NCI-H1417 (cell line): ENCODE measurements at regions not wholly inside any gene's neighbourhood (a gene's known extent, or its start where the extent isn't known, plus 50 kb on each side); places are given as distances from the start of the nearest gene placed in this dataset.

Experiments used
- DNase-seq, 3 experiments: peaks; one replicate each; lab custom pipeline; 2025; lab: John Stamatoyannopoulos, UW

DNA sequence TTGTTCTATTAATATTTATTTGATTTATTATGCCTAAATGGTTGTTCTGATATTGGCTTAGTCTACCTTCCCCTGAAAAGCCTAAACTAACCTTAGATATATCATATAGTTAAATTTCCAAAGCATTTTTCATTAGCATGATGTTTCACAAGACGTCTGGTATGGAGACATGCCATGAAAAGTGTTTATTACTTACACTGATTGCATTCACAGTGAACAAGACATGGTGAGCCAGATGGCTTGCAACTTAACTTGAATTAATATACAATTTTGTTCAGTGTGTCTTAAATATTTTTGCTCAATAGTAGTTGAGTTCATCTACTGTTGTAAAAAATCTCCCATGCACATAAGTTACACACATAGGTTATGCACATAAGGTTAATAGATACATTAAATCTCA, 758.4 kb downstream of the NSUN3 start:
- DNase-seq = no peak

DNA sequence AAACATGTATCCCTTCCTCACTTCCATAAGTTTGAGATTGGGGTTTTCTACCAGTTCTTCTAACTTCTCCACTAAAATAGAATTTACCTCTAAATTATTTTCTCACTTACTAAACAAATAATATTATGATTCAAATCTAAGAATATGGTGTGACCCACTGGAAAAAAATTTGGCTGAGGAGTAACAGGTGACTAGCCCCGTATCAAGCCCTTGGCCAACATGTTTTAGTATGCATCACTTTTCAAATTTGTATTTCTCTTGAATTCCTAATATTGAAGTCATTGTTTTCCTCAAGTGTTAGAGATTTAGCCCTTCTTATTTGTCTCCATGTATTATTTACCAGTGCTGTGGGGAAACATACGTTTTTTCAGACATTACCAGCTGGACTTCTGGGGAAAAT, 759.4 kb downstream of the NSUN3 start:
- DNase-seq = no peak

DNA sequence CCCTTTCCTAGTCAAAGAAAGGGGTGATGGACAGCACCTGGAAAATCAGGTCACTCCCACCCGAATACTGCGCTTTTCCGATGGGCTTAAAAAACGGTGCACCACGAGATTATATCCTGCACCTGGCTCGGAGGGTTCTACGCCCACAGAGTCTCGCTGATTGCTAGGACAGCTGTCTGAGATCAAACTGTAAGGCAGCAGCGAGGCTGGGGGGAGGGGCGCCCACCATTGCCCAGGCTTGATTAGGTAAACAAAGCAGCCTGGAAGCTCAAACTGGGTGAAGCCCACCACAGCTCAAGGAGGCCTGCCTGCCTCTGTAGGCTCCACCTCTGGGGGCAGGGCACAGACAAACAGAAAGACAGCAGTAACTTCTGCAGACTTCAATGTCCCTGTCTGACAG, 783.4 kb downstream of the NSUN3 start:
- DNase-seq = peak in 1 of 3 experiments; percentile 14

DNA sequence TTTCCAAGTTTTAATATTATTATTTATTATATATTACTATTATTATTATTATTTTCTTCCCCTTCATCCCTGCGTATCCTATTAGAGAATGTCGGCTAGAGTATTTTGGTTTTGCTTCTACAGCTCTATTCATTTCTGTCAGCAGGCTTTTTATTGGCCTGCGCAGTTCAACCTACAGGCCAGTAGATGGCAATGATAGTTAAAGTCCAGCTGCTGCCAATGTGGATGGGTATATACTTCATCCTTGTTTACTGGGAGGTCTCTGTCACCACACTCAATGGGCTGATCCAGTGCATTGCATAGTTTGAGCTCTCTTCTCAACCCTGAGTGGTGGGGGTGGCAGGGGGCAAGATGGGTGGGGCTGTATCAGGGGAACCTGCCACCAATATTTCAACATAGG, 799.8 kb downstream of the NSUN3 start:
- DNase-seq = peak in 2 of 3 experiments; percentile 8 to 64

DNA sequence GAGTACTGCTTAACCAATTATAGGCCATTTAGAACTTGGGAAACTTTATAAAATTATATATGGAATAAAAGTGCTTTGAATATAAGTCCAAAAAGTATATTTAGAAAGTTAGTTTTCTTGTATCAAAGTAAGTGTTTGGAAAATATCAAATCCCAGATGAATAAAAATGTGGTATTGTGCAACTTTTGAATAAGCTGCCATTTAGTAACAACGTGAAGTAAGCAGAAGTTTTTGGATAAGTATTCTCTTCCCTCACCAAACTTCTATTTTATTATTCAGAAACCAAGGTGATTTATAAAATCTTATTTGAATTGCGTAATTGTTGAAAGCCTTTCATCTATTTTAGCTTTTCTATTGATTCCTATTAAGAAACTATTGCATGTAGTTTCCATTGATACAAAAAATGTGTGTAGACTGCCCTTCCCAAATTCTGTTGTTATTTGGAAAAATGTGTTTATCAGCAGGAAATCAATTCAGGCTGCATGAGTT, 806.2 kb downstream of the NSUN3 start:
- DNase-seq = no peak

DNA sequence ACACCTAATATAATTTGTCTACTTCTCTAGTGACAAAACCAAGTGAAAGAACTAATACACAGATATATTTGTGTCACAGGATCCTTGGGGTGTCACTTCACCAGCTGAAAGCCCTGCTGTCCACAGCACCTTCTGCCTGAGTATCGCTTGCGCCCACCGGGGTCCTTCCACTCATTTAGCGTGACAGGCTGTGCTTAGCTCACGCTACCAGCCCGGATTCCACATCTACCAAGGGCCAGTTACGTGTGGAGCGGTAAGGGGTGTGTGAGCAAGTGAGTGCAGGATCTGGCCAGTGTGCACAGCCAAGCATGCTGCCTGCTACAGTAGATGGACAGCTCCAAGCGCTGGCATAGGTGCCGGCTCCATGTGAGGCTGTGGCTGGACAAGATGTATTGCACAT, 810.9 kb downstream of the NSUN3 start:
- DNase-seq = no peak

DNA sequence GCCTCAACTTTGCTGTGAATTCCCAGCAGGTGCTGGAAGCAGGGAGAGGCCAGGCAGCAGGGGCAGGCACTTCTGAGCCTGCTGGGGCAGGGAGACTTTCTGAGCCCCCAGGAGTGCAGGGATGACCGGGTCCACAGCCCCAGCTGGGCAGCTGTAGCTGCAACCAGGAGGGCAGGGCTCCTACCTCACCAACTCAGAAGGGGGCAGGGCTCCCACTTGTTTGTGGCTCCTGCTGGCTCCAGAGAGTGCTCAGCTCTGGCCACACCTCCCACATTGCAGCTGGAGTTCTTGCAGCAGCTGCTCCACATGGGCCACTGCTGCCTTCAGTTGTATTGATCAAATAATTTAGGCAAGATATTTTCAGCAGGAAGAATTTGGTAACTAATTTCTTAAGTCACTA, 812.3 kb downstream of the NSUN3 start:
- DNase-seq = peak in 2 of 3 experiments; percentile 12 to 39

DNA sequence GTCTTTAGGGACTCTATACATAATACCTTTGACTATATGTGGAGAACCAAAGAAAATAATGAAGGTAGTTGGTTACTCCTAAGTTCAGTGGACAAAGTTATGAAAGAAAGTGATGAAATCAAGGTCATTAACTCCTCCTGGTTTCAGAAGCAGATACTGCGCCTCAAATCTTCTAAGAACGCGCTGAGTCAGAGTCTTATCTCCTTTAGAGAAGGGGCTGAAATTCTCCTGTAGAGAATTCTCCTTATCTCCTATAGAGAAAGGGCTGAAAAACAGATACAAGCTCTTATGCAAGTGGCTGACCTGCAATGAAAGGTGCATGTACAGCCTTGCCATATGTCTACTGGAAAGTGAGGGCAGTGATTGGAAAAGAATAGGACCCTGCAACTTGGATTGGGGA, 824.2 kb downstream of the NSUN3 start:
- DNase-seq = no peak

DNA sequence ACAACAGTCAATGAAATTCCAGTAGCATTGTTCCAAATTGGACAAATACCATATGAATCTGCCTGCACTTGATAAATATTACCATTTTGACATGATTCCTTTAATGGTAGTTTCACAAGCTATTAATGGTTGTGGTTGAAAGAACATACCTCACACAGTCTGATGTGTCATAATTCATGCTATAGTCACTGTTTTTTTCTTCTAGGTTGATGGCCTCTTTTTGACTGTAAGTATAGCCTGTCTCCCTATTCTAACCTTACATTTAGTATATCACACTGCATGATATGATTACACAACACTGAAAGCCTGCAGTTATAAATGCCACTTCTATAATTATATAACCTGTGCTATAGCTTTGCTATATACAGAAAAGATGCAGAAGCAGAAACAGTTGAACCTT, 834.1 kb downstream of the NSUN3 start:
- peak in 1 of 3 experiments; percentile 67 for DNase-seq

DNA sequence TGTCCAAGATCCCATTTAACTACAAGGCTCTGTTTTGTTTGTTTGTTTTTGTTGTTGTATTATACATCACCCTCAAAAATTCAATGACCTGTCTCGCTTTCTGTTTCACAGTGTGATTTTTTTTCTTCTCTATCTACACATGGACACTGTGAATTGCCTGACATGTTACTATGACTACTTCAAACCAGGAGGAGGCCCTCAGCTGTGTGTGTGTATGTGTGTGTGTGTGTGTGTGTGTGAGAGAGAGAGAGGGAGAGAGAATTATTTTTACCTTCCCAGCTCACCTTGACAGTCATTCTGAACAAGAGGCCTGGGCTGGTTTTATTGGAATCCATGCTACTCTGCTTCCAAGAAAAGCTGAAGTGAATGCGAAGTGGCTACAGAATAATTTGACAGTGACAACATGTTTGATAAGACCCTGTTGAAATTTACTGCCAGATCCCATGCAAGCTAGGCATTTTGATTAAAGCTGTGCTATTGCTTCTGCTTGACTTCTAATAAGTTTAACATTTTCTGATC, 841.4 kb downstream of the NSUN3 start:
- DNase-seq = peak in 2 of 3 experiments; percentile 7 to 57

DNA sequence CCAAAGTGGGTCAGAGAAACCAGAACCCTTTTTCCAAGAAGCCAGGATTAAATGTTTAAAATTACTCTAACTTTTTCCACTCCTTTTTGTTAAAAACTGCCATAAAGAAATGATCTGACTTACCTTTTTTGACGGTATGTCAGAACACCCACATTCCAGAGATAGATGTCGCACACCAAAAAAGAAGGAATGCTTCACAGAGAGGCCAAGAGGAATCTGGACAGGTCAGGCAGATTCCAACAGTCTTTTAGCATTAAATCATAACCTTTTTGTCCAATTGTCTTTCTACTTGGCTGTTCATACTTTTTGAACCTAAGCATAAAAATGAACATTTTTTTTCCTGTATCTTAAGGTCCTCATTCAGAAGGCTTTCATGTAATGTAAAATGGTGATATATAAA, 846.9 kb downstream of the NSUN3 start:
- DNase-seq = no peak

DNA sequence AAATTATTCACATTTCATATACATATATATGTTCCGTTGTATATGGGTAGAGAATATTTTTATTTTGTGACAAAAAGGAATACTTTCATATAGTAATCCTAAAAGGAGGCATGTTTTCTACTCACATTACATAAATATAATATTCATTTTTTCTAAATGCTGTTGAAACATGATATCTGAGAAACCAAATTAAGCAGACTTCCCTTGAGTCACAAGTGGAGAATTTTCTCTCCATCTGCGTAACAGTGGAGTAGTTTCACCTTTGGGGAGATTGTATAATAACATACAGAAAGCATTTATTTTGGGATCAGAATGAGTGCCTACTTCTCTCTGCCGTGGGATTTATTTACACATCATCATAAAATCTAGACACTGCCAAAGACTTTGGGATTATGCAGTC, 849.8 kb downstream of the NSUN3 start:
- peak in 1 of 3 experiments; percentile 7 for DNase-seq

DNA sequence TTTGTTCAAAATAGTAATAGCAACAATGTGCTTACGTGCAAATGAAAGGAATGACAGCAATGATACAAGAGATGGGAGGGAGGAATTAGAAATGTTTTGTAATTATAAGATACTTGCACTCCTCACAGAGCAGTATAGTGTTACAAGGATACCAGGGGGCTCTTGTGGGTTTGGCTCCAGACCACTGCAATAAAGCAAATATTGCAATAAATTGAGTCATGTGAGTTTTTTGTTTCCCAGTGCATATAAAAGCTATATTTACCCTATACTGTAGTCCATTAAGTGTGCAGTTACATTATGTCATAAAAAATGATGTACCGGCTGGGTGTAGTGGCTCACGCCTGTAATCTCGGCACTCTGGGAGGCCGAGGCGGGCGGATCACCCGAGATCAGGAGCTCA, 864.3 kb downstream of the NSUN3 start:
- DNase-seq = no peak

DNA sequence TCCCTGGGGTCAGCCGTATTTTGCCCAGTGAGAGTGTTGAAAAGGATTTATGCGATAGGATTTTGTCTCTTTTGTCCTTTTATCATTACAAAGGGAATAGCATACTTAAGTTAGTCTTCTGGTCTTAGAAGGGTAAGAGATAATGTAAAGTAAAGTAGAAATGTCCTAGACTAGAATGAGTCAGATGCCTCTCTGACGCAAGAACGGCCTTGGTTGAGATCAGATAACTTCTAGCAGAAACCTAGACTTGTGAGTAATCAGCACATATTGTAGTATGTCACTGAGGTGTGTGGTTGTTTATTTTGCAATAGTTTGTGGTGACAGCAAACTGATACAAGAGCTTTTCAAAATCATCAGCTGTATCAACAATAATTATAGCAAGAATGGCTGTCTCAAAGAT, 866.1 kb downstream of the NSUN3 start:
- peak in 1 of 3 experiments; percentile 15 for DNase-seq

DNA sequence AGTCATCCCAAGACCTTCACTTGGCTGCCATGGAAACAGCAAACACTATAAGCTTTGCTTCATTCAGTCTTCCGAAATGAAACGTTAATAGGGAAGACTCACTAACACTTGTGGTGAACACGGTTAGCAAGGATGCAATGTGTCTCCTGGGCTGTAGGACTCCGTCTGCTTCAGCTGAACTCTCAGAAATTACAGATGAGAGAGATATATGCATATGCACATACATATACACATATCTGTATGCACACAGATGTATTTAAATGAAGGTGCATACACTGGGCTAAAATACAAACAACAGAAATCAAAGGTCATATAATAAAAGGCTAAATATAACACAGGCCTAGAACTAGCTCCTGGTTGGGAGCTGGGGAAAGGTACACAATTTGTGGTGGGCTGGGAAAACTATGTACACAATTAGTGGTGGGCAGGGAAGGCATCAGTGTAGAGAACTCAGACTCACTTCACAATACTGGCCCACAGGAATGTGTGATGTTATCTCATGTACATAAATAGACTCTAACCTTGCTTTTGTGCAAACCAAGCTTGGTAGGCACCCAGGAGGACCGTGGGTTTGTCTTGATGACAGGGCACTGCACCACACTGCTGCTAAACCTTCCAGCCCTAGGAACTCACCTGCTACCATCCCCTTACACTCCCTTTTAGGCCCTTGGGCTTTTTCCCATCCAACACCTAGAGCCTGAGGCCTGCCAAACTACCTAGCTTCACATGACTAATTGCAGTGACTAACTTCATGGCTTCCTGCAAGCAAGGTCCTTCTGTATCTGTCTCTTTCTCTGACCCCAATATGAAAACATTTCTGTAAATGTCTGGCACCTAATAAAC, 873.1 kb downstream of the NSUN3 start:
- DNase-seq = no peak

DNA sequence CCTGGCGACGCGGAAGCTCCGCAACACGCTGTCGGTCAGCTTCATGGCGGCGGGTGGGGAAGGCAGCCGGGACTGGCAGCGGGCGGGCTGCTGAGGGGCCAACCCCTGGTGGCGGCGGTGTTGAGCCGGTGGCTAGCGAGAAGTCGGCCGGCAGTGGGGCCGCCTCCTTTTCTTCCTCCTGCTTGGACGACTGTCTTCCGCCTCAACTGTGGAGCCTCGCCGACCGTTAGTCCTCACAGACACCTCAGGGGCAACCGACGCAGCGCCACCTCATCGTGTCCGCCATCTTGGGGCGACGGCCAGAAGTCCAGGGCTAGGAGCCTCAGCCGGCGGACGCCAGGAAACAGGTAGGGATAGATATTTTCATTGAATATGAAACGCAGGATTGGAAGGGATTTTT, 875.1 kb downstream of the NSUN3 start:
- DNase-seq = no peak

DNA sequence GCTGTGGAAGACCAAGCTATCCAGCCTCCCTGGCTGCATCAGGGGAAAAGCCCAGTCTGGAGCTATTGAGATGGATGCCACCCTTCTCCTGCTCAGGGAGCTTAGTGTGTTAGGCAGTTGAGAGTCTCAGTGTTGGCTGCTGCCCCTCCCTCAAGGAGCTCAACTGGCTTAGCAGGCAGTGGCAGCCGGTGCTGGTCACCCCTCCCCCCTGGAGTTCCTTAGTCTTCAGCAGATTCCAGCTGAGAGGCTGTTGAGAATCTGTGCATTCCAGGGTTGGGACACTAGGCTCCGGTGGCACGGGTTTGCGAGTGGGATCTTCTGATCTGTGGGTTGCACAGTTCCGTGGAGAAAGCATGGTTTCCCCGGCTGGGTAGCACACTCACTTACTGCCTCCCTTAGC, 883.8 kb downstream of the NSUN3 start:
- no peak for DNase-seq

DNA sequence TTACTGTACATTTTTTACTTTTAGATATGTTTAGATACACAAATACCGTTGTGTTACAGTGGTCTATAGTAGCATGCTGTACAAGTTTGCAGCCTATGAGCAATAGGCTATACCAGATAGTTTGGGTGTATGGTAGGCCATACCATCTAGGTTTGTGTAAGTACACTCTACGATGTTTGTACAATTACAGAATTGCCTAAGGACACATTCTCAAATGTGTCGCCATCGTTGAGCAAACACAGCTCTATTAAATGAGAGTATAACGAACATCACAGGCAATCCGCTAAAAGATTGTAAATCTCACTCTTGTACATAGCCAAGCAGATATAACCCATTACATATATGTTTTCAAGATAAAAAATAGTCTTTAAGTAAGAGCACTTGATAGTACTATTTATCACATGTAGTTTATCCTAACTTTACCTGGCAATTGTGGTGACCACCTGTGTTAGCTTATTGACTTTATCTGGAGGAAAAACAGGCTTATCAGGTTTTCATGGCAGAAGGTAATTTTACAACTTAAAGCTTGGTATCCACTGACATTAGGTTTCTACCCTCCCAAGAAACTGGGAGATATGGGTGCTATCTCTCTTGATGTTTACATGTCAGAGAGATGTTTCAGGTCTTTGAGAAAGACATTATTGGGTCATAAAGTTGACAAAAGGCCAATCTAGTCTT, 898.7 kb downstream of the NSUN3 start:
- peak in 2 of 3 experiments; percentile 51 to 91 for DNase-seq

DNA sequence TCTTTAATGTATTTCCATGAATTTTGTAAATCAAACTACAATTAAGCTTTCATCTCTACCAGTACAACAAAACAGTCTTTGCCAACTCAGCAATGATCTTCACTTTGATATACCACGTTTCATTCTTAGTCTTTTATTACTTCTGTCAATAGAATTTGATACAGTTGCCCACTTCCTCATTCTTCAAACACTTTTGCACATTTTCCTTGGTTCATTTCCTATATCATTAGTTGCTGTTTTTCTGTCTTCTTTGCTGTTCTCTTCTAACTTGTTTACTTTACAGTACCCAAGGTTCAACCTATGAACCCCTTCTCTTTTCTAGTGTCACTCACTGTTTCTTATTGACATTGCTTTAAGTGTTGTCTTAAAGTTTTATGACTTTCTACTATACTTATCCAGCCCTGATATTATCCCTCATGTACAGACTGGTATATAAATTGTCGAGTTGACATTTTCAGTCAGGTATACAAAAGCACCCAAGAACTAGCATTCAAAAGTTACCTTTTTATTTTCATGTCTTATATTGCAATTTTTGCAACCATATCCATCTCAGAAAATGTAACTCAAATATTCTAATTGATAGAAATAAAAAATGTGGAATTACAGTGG, 903.1 kb downstream of the NSUN3 start:
- no peak for DNase-seq

DNA sequence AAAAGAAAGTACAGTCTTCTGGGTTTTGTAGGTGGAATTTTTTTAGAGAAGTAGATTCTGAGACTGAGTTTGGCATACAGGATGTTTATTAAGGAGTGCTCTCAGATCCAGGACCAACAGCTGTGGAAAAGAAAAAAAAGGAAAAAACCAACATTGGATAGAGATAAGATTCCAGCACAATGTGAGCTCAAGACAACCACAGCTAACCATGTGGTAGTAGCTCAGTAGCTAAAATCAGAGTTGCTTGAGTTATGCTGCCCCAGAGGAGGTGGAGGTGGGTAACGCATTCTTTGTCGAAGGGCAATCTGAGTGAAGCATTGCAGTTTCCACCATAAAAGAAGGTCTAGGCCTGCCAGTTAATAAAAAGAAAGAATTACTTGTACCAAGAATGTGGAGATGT, 904.3 kb downstream of the NSUN3 start:
- no peak for DNase-seq

DNA sequence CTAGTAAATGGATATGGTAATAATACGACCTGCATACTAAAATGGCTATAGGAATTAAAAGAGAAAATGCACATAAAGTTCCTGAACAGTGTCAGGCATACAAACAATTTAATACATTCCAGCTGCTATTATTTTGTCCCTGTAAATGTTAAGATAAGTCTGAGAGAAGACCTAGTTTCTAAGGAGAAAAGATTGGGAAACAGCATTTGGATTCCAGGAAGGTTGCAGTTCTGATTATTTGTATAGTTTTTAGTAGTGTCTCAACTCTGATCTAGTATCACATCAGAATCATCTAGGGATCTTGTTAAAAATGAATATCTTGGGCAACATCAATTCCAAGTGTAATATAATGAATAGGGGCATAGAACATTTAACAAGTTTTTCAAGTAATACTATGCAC, 905.7 kb downstream of the NSUN3 start:
- DNase-seq = no peak

DNA sequence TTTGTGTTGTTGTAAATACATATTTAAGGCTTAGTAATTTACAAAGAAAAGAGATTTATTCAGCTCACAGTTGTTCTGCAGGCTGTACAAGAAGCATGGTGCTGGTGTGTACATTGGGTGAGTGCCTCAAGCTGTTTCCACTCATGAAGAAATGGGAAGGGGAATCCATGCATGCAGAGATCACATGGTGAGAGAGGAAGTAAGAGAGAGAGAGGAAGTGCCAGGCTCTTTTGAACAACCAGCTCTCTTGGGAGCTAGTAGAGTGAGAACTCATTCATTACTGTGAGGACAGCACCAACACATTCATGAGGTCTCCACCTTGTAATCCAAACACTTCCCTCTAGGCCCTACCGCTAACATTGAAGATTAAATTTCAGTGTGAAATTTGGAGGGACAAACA, 909.2 kb downstream of the NSUN3 start:
- DNase-seq = no peak

DNA sequence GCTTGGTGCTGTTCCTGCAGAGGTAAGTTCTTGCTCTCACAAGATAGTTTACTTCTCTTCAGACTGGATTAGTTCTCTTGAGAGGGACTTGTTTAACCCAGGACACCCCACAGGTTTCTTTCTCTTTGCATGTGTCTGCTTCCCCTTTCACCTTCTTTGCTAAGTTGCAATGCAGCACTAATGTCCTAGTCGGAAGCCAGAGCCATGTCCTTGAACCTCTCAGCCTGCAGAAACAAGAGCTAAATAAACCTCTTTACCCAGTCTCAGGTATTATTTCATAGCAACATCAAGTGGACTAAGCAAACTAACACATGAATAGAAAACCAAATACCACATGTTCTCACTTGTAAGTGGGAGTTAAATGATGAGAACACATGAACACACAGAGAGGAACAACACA, 915.2 kb downstream of the NSUN3 start:
- DNase-seq = peak in 2 of 3 experiments; percentile 20 to 64
